ENCODE measurements at regions not wholly inside any gene's neighbourhood (a gene's known extent, or its start where the extent isn't known, plus 50 kb on each side); places are given as distances from the start of the nearest gene placed in this dataset.

GRCh38 chr12:102326982-102327381, 129.3 kb upstream of the PMCH start:
- TF ChIP-seq CTCF (IDR thresholded peaks at IDR 0.05; ENCODE audit: insufficient read depth, low read depth, low read length) (no peak), EZH2 (IDR thresholded peaks at IDR 0.05; ENCODE audit: insufficient read depth, low read length) (no peak)

Data from astrocyte (in vitro differentiated cells and primary cell).